GM19463 (cell line): ENCODE measurements at regions not wholly inside any gene's neighbourhood (a gene's known extent, or its start where the extent isn't known, plus 50 kb on each side); places are given as distances from the start of the nearest gene placed in this dataset.
"Not testable (repeated sequence)": the region's sequence is repeated elsewhere in the genome, so short reads cannot be mapped to it uniquely, and the experiment has no call there.

Source experiments
- ATAC-seq: cut with Tn5 transposase; IDR thresholded peaks from one replicate; pipeline ENCODE4 v1.9.1; 2021; ENCODE audit warnings: mild to moderate bottlenecking, moderate library complexity; ENCODE audit not compliant: unreplicated experiment

- no peak for ATAC-seq
Measured at GRCh38 chr7:85376589-85376988, 189.7 kb upstream of the SEMA3D start.

GRCh38 chr7:85356916-85357315 lies 170.1 kb upstream of the SEMA3D start:
- ATAC-seq = no peak

GRCh38 chr7:85343484-85343883 lies 156.6 kb upstream of the SEMA3D start:
- peak; percentile 89 for ATAC-seq

- ATAC-seq = no peak
Measured at GRCh38 chr7:85342781-85343180, 155.9 kb upstream of the SEMA3D start.

- ATAC-seq = no peak
Measured at GRCh38 chr7:85341973-85342372, 155.1 kb upstream of the SEMA3D start.

GRCh38 chr7:85341121-85341520 lies 154.3 kb upstream of the SEMA3D start:
- ATAC-seq = no peak

GRCh38 chr7:85336086-85336485 lies 149.2 kb upstream of the SEMA3D start:
- ATAC-seq = no peak

GRCh38 chr7:85335113-85335512 lies 148.3 kb upstream of the SEMA3D start:
- not testable (repeated sequence) for ATAC-seq

GRCh38 chr7:85328456-85328998 lies 141.7 kb upstream of the SEMA3D start:
- ATAC-seq = no peak

GRCh38 chr7:85324145-85324799 lies 137.4 kb upstream of the SEMA3D start:
- ATAC-seq = no peak

- ATAC-seq = no peak
Measured at GRCh38 chr7:85322252-85322651, 135.4 kb upstream of the SEMA3D start.

- no peak for ATAC-seq
Measured at GRCh38 chr7:85320699-85321476, 134.0 kb upstream of the SEMA3D start.

GRCh38 chr7:85316489-85316888 lies 129.6 kb upstream of the SEMA3D start:
- no peak for ATAC-seq

GRCh38 chr7:85310301-85310700 lies 123.4 kb upstream of the SEMA3D start:
- ATAC-seq = no peak

GRCh38 chr7:85306115-85306514 lies 119.3 kb upstream of the SEMA3D start:
- ATAC-seq = no peak

GRCh38 chr7:85294176-85294575 lies 107.3 kb upstream of the SEMA3D start:
- ATAC-seq = no peak

- peak; percentile 53 for ATAC-seq
Measured at GRCh38 chr7:85292908-85293576, 106.2 kb upstream of the SEMA3D start.

- no peak for ATAC-seq
Measured at GRCh38 chr7:85290269-85290668, 103.4 kb upstream of the SEMA3D start.

- ATAC-seq = no peak
Measured at GRCh38 chr7:85289279-85289678, 102.4 kb upstream of the SEMA3D start.

- ATAC-seq = no peak
Measured at GRCh38 chr7:85287106-85287825, 100.4 kb upstream of the SEMA3D start.

GRCh38 chr7:85286446-85286845 lies 99.6 kb upstream of the SEMA3D start:
- ATAC-seq = no peak
